GM19239 (cell line): ENCODE measurements at regions not wholly inside any gene's neighbourhood (a gene's known extent, or its start where the extent isn't known, plus 50 kb on each side); places are given as distances from the start of the nearest gene placed in this dataset.
"Not testable (repeated sequence)": the region's sequence is repeated elsewhere in the genome, so short reads cannot be mapped to it uniquely, and the experiment has no call there.

Experiments used
- DNase-seq: peaks from one replicate; pipeline ENCODE4 v3.0.0; 2011; ENCODE audit warnings: low spot score; ENCODE audit not compliant: insufficient read length
- FAIRE-seq: peaks from 2 replicates; lab custom pipeline; 2011; peaks lifted over from hg19 to GRCh38; lab: Jason Lieb, UNC

DNA sequence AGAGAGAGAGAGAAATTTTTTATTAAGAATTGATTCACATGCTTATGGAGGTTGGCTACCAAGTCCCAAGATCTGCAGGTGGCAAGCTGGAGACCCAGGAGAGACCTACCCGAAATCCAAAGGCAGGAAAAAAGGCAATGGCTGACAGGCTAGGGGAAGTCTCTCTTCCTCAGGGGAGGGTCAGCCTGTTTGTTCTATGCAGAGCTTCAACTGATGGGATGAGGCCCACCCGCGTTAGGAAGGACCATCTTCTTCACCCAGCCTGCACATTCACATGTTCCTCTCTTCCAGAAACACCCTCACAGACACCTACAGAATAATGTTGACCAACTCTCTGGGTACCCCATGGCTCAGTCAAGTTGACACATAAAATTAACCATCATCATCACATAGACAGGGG, 65.3 kb upstream of the SERP2 start:
- DNase-seq (no peak), FAIRE-seq (no peak)

DNA sequence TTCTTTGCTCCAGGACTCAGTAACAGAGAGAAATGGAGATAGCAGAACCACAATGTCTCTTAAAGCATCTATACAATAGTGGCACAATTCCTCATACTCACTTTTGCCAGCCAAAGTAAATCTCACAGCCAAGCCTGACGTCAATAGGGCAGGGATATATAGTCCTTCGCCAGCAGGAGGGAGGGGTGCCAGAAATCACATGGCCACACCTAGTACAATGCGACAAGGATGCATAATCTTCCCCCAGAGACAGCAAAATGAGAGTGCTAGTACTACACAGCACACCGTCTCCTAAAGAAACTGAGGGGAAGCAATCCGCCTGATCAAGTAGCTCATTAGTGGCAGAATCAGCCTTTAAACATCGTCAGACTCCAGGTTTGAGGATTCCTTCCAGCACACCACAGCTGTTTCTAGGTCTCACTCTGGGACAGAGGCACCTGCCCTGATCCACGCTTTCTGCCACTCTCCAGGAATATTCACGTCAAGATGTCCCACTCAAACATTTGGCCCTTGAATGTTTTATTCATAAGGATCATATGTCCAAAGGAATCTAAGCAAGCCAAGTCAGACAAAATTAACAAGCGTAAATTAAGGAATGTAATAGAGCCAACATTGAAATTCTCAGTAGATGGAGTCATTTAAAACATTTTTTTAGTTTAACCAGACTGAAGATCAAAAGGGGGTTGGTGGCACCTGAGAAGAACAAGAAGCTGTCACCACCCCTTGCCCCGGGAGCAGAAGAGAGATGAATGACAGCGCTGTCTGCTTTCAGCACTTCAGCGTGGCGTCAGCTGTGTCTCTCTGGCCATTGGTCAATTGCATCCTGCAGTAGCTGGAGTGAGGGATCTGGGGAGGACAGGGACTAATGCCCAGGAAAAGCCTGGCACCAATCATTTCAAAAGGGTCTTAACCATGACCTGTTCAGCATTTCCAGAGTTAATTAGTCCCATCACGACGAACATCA, 63.5 kb upstream of the SERP2 start:
- no peak for DNase-seq
- no peak for FAIRE-seq

DNA sequence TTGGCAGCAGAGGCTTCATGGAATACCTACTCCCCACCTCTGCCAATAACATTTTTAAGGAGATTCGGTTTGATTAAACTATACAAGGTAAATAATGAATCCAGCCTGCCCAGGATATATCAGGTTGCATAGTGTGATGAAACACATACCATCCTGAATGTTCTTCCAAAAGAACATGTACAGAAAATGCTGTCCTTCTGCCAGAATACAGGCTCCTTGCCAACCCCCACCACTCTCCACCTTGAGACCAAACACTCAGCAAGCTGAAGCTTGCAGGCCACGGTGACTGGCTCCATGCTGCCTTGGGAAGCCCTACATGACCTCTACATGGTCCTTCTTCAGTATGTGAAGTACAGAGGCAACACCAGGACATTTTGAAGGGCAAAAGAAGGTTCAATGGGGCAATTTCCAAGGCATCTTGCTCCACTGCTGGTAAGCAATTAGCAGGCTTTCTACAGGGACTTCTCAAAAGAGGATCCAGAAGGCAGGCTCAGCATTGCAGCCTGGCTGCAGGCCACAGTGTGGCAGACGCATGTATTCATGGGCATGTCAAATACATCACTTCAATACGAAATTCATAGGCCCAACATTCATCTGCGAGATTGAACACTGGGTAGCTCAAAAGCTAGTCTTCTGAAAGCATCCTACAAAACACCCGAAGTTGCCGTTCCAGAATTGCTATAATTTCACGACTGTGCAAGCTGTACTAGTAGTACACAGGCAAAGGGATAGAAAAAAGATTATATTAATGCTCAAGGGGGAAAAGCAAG, 62.4 kb upstream of the SERP2 start:
- FAIRE-seq: no peak

DNA sequence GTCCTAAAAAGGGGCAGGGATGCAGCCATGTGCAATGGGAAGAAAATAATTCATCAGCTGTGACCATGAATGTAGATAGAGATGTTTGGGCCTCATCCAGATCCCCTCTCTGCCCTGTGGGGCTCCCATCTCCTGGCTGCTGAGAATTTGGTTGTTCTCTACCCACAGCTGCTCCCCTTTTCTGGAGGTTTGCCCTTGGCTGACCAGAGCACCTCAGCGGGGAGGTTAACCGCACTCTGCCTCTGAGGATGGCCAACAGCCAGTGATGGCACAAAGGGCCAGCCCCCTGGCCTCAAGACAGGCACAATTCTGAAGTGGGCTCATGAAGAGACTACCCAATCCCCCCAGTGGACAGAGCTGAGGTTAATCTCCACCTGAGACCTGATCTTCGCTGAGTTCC, 61.5 kb upstream of the SERP2 start:
- FAIRE-seq: no peak

More for the DNA sequence above, 62.4 kb upstream of the SERP2 start:
- no peak for DNase-seq

DNA sequence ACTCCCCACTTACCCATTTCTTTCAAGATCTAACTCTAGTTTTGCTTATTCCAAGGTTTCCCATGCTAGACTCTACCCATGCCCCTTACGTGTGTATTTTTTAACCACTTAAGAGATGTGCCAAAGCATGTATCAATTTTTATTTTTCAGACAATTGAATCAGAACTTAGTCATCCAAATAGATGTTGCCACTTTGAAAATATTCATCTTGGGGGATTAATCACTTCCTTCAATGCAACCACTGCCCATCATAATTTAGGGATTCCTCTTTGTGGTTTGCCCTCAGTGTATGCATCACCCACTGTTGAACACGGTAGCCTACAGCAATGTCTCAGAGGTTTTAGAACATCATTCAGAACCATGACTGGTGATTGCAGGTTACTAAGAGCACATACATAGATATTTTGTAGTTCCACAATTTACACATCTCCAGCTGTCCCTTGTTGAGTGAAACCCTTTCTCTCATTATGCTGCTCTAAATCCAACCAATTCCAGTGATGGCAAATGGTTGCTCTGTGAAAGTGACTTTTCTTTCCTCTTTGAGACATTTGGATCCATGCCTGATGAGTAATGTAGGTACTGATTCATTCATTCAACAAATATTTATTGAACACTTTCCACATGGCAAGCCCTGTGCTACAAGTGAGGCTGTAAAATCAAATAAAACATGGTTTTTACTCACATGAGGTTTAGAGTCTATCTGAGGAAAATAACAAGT, 60.6 kb upstream of the SERP2 start:
- DNase-seq (no peak), FAIRE-seq (no peak)

More for the DNA sequence above, 61.5 kb upstream of the SERP2 start:
- DNase-seq: no peak

DNA sequence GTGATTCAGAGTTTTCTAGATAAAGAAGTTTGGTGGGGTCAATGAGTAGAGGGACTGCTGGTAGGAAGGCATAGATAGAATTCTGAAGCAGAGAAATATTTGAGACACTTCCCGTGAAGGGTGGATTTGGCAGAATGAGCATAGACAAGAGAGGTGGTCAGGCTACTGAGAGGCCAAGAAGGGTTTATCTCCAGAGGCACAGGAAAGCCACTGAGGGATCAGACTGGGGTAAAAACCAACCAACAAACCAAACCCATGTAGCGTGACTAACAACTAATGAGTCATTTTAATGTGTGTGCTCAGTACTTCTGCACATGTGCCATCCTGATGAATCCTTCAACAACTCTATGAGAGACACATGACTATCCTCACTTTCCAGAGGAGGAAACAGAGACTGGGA, 60.0 kb upstream of the SERP2 start:
- DNase-seq: no peak
- no peak for FAIRE-seq

DNA sequence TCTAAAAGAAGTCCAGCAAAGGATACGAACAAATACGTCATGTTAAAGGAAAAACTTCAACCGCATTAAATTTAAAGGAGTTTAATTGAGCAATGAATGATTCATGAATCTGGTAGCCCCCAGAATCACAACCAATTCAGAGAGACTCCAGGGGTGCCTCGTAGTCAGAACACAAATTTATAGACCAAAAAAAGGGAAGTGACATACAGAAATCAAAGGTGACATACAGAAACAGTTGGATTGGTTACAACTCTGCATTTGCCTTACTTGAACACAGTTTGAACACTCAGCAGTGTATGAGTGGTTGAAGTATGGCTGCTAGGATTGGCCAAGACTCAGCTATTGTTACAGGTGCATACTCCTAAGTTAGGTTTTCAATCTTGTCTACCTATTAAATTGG, 59.5 kb upstream of the SERP2 start:
- DNase-seq, FAIRE-seq: not testable (repeated sequence)

DNA sequence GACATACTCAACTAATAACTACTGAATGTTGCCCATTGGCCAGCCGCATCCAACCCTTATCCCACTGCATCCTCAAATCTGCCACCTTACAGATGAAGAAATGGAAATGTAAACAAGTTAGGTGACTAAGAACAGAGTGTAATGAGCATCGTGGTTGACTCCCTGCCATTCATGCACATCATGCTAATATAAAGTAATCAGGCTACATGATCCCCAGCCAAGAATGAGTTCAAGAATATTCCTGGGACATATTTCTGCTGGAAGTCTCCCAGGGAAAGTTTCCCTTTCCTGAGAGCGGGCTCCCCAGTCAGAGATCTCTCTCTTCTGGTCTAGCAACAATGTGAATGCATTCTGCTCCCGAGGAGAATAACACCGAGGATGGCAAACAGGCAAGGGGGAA, 55.9 kb upstream of the SERP2 start:
- DNase-seq (no peak), FAIRE-seq (no peak)

DNA sequence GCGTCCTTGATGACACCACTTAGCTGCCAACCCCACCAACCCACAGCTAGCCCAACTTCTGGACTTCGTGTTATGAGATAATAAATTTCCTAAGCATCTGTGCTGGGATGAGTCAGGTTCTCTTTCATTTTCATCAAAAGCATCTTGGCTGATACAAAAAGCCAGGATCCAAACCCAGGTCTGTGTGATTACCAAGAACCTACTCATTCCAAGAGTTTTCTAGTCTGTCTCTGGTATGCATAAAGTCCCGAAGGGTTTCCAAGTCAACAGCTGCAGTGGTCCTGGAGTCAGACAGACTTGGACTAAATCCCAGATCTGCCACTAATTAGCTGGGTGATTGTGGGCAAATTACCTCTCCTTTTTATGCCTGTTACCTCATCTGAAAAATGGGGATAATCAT, 55.5 kb upstream of the SERP2 start:
- DNase-seq: no peak

DNA sequence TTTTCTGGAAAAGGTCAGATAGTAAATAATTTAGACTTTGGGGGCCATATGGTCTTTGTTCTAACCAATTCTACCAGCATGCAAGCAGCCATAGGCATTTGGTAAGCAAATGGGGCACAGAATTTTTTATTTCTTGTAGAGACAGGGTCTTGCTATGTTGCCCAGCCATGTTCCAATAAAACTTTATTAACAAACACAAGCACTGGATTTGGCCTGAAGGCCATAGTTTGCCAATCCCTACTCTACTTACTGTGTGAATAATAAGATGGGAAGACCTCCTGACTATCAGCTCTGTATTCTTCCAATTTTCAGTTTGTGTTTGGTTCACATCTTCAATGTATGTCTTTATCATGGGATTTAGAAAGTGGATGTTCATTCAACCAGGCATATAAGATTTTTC, 53.0 kb upstream of the SERP2 start:
- DNase-seq (no peak), FAIRE-seq (no peak)

More for the DNA sequence above, 55.5 kb upstream of the SERP2 start:
- no peak for FAIRE-seq

DNA sequence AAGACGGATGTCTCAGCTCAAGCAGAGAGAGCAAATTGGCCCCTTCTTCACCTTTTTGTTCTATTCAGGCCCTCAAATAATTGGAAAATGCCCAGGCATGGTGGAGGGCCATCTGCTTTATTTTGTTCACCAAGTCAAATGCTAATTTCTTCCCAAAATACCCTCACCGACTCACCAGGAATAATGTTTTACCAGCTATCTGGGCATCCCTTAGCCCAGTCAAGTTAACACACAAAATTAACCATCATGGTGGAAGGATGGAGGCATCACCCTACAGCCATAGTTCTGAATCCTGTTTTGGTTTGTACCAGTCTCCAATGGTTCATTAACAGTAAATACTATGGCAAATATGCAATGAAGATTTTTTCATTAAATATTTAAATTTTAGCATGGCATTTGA, 51.7 kb upstream of the SERP2 start:
- no peak for FAIRE-seq
- no peak for DNase-seq

DNA sequence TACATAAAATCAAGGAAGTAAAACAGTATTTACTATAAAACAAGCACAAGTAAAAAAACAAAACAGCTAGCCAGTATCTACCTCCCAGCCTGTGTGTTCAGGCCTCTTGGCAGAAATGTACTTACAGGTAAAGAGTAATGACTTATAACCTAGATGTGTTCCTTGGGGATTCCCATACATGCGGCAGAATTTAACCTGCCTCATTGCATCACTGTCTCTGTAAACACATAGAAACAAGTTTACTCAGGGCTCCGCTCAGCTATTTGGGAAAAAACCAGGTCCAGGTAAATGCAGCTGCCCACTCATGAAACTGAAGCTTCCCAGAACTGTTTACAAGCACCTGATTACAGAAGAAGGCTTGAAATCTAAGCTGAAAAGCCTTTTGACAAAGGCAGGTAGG, 50.7 kb upstream of the SERP2 start:
- DNase-seq (no peak), FAIRE-seq (no peak)

DNA sequence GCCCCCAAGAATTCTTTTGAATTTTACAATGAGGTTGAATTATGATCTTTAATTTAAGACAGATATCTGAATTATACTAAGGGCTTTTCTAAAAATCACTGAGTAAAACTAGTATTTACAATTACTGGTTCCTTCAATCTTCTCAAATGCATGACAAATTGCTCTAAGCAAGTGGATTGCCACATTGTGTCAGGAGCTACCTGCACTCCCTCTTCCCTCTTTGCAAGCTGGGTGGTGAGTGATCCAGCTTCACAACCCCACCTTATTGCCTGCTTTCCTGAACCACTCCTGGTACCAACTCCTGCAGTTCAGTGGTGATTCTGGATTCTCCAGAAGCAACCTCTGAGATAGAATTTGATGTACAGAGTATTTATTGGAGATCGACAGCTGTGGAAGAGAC, 49.9 kb upstream of the SERP2 start:
- FAIRE-seq: no peak
- no peak for DNase-seq
